Heart left ventricle (tissue), 16 donors: ENCODE measurements at regions not wholly inside any gene's neighbourhood (a gene's known extent, or its start where the extent isn't known, plus 50 kb on each side); places are given as distances from the start of the nearest gene placed in this dataset.
"Not testable (repeated sequence)": the region's sequence is repeated elsewhere in the genome, so short reads cannot be mapped to it uniquely, and the experiment has no call there.

Source experiments
- ATAC-seq, 4 donors: fragments of 200-7000 bp; cut with Tn5 transposase; one replicate each; pipeline ENCODE4 v1.9.1; 2020 to 2022; ENCODE audit warnings: moderate library complexity in 4 of 4, mild to moderate bottlenecking in 3 of 4, moderate number of reproducible peaks in 1 of 4
- DNase-seq, 5 donors: peaks; one replicate each; pipeline ENCODE4 v3.0.0-alpha.2; 2020
- H3K27ac ChIP-seq, 12 donors: fragments of 200-600 bp; sonication (generic) in 4 of 12; one replicate each; pipeline versions ENCODE4 v1.5.0 to v1.8.0; 2016 to 2022; ENCODE audit warnings: mild to moderate bottlenecking in 2 of 12
- H3K27me3 ChIP-seq, 9 donors: fragments of 200-600 bp; sonication (generic) in 2 of 9; one replicate each; pipeline versions ENCODE4 v1.5.1 to v1.8.0; 2016 to 2022; ENCODE audit warnings: mild to moderate bottlenecking in 3 of 9
- H3K36me3 ChIP-seq, 9 donors: fragments of 200-600 bp; sonication (generic) in 2 of 9; one replicate each; pipeline versions ENCODE4 v1.5.0 to v1.8.0; 2018 to 2022; ENCODE audit warnings: mild to moderate bottlenecking in 2 of 9
- H3K4me1 ChIP-seq, 12 donors: fragments of 200-600 bp; sonication (generic) in 4 of 12; one replicate each; pipeline versions ENCODE4 v1.5.0 to v1.8.0; 2016 to 2022; ENCODE audit warnings: mild to moderate bottlenecking in 3 of 12
- H3K4me3 ChIP-seq, 12 donors: fragments of 200-600 bp; sonication (generic) in 4 of 12; one replicate each; pipeline versions ENCODE4 v1.5.0 to v1.8.0; 2017 to 2022; ENCODE audit warnings: mild to moderate bottlenecking in 9 of 12, moderate library complexity in 4 of 12
- H3K9me3 ChIP-seq, 12 donors: fragments of 200-600 bp; sonication (generic) in 4 of 12; one replicate each; pipeline versions ENCODE4 v1.5.0 to v1.8.0; 2016 to 2022; ENCODE audit warnings: mild to moderate bottlenecking in 1 of 12
- CTCF ChIP-seq, 12 donors: fragments of 200-600 bp; sonication (generic) in 4 of 12; IDR thresholded peaks; one replicate each; pipeline versions ENCODE4 v1.5.0 to v1.8.0; 2018 to 2022; ENCODE audit warnings: antibody characterized with exemption in 12 of 12, mild to moderate bottlenecking in 5 of 12
- POLR2A ChIP-seq, 2 donors: fragments of 450-650 bp; IDR thresholded peaks; one replicate each; pipeline ENCODE4 v1.6.1; 2017; ENCODE audit warnings: antibody characterized with exemption in 2 of 2, mild to moderate bottlenecking in 2 of 2, moderate library complexity in 2 of 2
- WGBS, 4 donors: extraction: QIAGEN DNeasy Blood & Tissue Kit in 2 of 4; methylation state at CpG; one replicate each; pipeline versions ENCODE4 v1.1.5 to v1.1.7; 2013 to 2018; 5-methylcytosine and 5-hydroxymethylcytosine counted together
- intact Hi-C, 10 donors: fragments of 100-400 bp; cut with DNase I; formaldehyde crosslinking; loops; one replicate each; pipeline versions ENCODE4 v1.11.1 to v1.14.2; 2022
- donor health status: ischemic (EF 13 %, LVEDD 7.1; RV severe dilation, severe dysfunction).
- donor health status: healthy with polysubstance abuse.
- donor health status: DM: no; HTN: yes; CAD: no.
- donor health status: DM: no; HTN: no; CAD: no.
- donor health status: ischemic (EF 25% LVEDD 6.9; RV normal size, moderate dysfunction).
- donor health status: ischemic (EF 25% LVEDD 5.7; RV mildly dilated, moderate dysfunction).
- donor health status: healthy.
- donor health status: DM: yes; HTN: yes; CAD: no.
- donor health status: ischemic (EF 35%, LVEDD 5.7; RV mildly dilated, moderate dysfunction).
- donor health status: nonischemic (EF 11% LVEDD 7.7; RV severe dilation, severe dysfunction).
- donor health status: DM: yes; HTN: yes; CAD: no.
- donor health status: PGD.
- donor health status: ischemic (EF 29% LVEDD 5.4; RV normal size, mild dysfunction).
- donor health status: nonischemic (EF 23%, LVEDD 6.1; RV moderate dilation, normal function).

GRCh38 chr1:24268555-24268954, 50.6 kb upstream of the GRHL3 start:
- 85 to 95% (median 89%) methylated on average over 1 of the region's 1 CpG for WGBS, 4 donors
- H3K4me1 ChIP-seq, H3K36me3 ChIP-seq, H3K27ac ChIP-seq, H3K27me3 ChIP-seq, H3K4me3 ChIP-seq, intact Hi-C loops, ATAC-seq, DNase-seq: not testable (repeated sequence)
- peaks cover 0 to 16% (median 0%) of the 10 kb centered on the region in 12 donors for H3K9me3 ChIP-seq

DNA sequence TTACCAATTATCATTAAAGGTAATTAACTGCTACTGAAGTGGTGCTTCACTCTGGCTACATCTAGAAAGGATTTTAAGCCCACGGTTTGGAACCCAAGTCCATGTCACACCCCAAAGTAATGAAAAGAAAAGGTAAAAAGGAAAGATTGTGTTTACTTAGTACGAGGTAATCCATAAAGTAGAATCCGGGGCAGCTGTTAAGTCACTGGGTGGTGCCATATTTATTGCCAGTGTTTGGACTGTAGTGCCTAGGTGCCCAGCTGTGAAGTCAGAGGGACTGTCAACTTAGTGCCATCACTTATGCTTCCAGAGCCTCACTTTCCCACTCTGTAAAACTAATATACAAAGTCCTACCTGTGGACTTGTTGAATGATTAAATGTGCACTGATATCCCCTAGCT, 52.2 kb upstream of the GRHL3 start:
- H3K36me3 ChIP-seq: no peaks in the 10 kb centered on the region

GRCh38 chr1:24266398-24266941, 52.7 kb upstream of the GRHL3 start:
- ATAC-seq (no peak), DNase-seq (no peak)
- intact Hi-C loops: no loop called here
- TF ChIP-seq CTCF (IDR thresholded peaks at IDR 0.05) (no peak), POLR2A (IDR thresholded peaks at IDR 0.05) (no peak)
- Histone ChIP-seq H3K27me3 (no peaks in the 10 kb centered on the region), H3K4me1 (no peaks in the 10 kb centered on the region), H3K9me3 (peaks cover 0 to 17% (median 0%) of the 10 kb centered on the region in 12 donors), H3K4me3 (no peak overlapping the region), H3K36me3 (no peaks in the 10 kb centered on the region), H3K27ac (no peak overlapping the region)
- 59 to 73% (median 66%) methylated on average over 9 of the region's 9 CpGs for WGBS, 4 donors

More for the DNA sequence above, 52.2 kb upstream of the GRHL3 start:
- WGBS, 4 donors: 63 to 93% (median 74%) methylated on average over 2 to 3 of the region's 3 CpGs
- Histone ChIP-seq H3K4me3 (no peak overlapping the region), H3K27me3 (no peaks in the 10 kb centered on the region), H3K27ac (no peak overlapping the region), H3K4me1 (no peaks in the 10 kb centered on the region), H3K9me3 (peaks cover 0 to 15% (median 0%) of the 10 kb centered on the region in 12 donors)
- TF ChIP-seq CTCF (IDR thresholded peaks at IDR 0.05) (no peak), POLR2A (IDR thresholded peaks at IDR 0.05) (no peak)
- ATAC-seq: no peak
- no peak for DNase-seq
- intact Hi-C loops: no loop called here

GRCh38 chr1:24263746-24264145, 55.4 kb upstream of the GRHL3 start:
- H3K36me3 ChIP-seq: no peaks in the 10 kb centered on the region
- 85 to 93% (median 92%) methylated on average over 1 of the region's 1 CpG for WGBS, 4 donors
- H3K9me3 ChIP-seq: peaks cover 0 to 5% (median 0%) of the 10 kb centered on the region in 12 donors
- H3K4me3 ChIP-seq: no peak overlapping the region
- ATAC-seq: no peak
- H3K27me3 ChIP-seq: no peaks in the 10 kb centered on the region
- DNase-seq: no peak
- no peaks in the 10 kb centered on the region for H3K4me1 ChIP-seq
- no peak overlapping the region for H3K27ac ChIP-seq
- intact Hi-C loops: no loop called here
- TF ChIP-seq CTCF (IDR thresholded peaks at IDR 0.05) (no peak), POLR2A (IDR thresholded peaks at IDR 0.05) (no peak)

DNA sequence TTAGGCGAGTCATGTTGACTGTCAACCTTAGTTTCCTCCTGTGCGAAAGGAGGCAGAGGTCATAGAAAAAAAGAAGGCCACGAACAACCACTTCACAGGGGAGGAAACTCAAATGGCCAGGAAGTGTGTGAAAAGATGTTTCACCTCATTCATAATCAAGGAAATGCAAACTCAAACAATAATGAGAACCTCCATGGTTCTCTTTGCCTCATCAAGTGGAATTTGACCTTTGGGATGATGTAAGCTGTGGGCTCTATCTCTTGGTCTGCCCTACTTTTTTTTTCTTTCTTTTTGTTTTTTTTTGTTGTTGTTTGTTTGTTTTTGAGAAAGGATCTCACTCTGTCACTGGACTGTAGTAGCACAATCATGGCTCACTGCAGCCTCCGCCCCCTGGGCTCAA, 55.9 kb upstream of the GRHL3 start:
- intact Hi-C loops: no loop called here
- Histone ChIP-seq H3K4me1 (no peaks in the 10 kb centered on the region), H3K27ac (no peak overlapping the region), H3K27me3 (no peaks in the 10 kb centered on the region), H3K36me3 (no peaks in the 10 kb centered on the region), H3K9me3 (peaks cover 0 to 5% (median 0%) of the 10 kb centered on the region in 12 donors), H3K4me3 (no peak overlapping the region)
- 74 to 88% (median 78%) methylated on average over 4 of the region's 4 CpGs for WGBS, 4 donors
- DNase-seq: no peak
- ATAC-seq: no peak
- TF ChIP-seq CTCF (IDR thresholded peaks at IDR 0.05): no peak
- TF ChIP-seq POLR2A (IDR thresholded peaks at IDR 0.05): no peak
